ENCODE measurements at regions not wholly inside any gene's neighbourhood (a gene's known extent, or its start where the extent isn't known, plus 50 kb on each side); places are given as distances from the start of the nearest gene placed in this dataset.

DNA sequence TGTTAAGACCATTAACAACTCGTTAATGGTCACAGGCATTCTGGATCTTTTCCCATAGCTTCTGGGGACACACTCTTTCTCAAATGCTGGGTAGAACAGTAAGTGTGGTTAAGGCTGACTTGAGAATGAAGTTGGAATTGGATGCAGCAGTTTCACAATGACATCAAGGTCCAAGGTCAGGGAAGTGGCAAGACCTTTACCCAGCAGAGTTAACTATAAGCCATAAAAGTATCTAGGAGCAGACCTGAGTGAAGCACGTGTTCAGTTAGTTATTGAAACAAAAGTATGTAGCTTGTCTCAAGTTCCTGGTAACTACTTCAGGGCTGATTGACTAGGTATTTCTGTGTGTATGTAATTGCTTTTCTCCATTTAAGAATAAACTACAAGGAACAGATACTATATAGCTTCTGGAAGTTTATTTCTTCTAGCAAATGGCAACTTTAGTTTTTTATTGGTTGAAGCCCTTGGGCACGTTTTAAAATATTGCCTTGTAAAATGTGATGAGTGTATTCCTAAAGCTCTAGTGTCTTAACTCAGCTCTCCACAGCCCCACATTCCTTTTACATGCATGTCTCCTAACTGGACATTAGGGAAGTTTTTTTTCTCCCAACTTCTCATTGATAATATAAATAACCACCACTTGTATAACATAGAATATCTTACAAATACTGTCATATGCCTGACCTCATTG is 479.0 kb upstream of the CITED2 start:
- H3K27me3 Mint-ChIP-seq = peaks cover 0 to 3% of the 10 kb centered on the region in 2 donors
- CTCF ChIA-PET = interaction anchor here in 1 of 2 donors (0.7 kb wide), 1 partner anchor 161 kb away, joined by 4 read pairs; no protein-coding TSS in a partner anchor
- H3K4me3 Mint-ChIP-seq = no peak overlapping the region

DNA sequence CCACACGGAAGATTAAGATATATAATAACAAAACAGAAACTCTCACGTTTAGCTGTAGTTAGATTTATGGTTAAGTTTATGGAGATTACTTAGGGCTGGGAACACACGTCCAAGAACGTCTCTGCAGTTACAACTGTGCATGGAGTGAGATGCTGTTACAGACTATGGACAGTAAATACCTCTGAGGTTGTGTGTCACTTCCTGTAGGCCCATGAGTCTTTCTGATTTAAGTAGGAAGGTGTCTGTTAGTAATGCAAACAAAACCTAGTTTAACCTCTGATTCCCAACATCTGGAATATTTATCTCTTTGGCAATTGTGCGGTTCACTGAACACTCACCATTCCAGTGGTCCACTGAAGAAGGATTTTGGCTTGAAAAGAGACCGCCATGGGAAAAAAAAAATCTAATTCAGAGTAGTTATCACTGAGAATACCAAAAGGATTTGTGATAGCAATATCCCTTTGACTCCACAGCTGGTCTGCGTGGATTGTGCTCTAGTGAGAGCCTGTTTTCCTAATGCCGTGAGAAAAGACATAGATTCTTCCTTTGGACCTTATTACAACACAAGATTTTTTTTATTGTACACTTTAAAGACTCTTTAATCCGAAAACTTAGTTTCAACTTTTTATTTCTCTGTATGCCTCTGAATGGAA is 478.2 kb upstream of the CITED2 start:
- WGBS (ENCODE audit: insufficient coverage) = 83% methylated on average over 2 of the region's 9 CpGs
- DNase-seq (no peak), ATAC-seq (replicated peaks in 1 of 4) (no peak)
- H3K4me3 Mint-ChIP-seq = no peak overlapping the region
- H3K27me3 ChIP-seq (replicated peaks in 1 of 2; ENCODE audit: control insufficient read depth in 2 of 2, extremely low read depth in 1 of 2, insufficient read depth in 2 of 2, low read length in 1 of 2) = no peaks in the 10 kb centered on the region
- no peak overlapping the region for H3K4me3 ChIP-seq (ENCODE audit: control insufficient read depth in 1 of 2, extremely low read depth in 1 of 2, low read length in 1 of 2)
- POLR2A ChIA-PET = no interaction called here
- peaks cover 0 to 3% of the 10 kb centered on the region in 2 donors for H3K27me3 Mint-ChIP-seq
- H3K36me3 ChIP-seq (ENCODE audit: control insufficient read depth in 2 of 2, extremely low read depth in 1 of 2, insufficient read depth in 1 of 2, low read length in 1 of 2) = no peaks in the 10 kb centered on the region
- no peak overlapping the region for H3K27ac Mint-ChIP-seq
- H3K9me3 ChIP-seq = no peaks in the 10 kb centered on the region
- H3K27ac ChIP-seq (ENCODE audit: low read length) = no peak overlapping the region
- peaks cover 0 to 2% (median 0%) of the 10 kb centered on the region in 3 donors for H3K9me3 Mint-ChIP-seq
- H3K36me3 Mint-ChIP-seq = no peaks in the 10 kb centered on the region
- CTCF ChIA-PET = no interaction called here
- H3K4me1 Mint-ChIP-seq = no peaks in the 10 kb centered on the region
- no peaks in the 10 kb centered on the region for H3K4me1 ChIP-seq (ENCODE audit: control insufficient read depth in 1 of 2, extremely low read depth in 1 of 2, insufficient read depth in 2 of 2, low read length in 2 of 2)

More for the DNA sequence above, 479.0 kb upstream of the CITED2 start:
- no peaks in the 10 kb centered on the region for H3K36me3 ChIP-seq (ENCODE audit: control insufficient read depth in 2 of 2, extremely low read depth in 1 of 2, insufficient read depth in 1 of 2, low read length in 1 of 2)
- WGBS (ENCODE audit: insufficient coverage) = no CpG with 5 or more reads among the region's 3 CpGs
- Mint-ChIP-seq H3K36me3 (no peaks in the 10 kb centered on the region), H3K27ac (no peak overlapping the region), H3K4me1 (no peaks in the 10 kb centered on the region), H3K9me3 (peaks cover 0 to 2% (median 0%) of the 10 kb centered on the region in 3 donors)
- no peaks in the 10 kb centered on the region for H3K27me3 ChIP-seq (replicated peaks in 1 of 2; ENCODE audit: control insufficient read depth in 2 of 2, extremely low read depth in 1 of 2, insufficient read depth in 2 of 2, low read length in 1 of 2)
- H3K4me3 ChIP-seq (ENCODE audit: control insufficient read depth in 1 of 2, extremely low read depth in 1 of 2, low read length in 1 of 2) = no peak overlapping the region
- no peaks in the 10 kb centered on the region for H3K9me3 ChIP-seq
- ATAC-seq (replicated peaks in 1 of 4) = no peak
- no peak for DNase-seq
- no peak overlapping the region for H3K27ac ChIP-seq (ENCODE audit: low read length)
- POLR2A ChIA-PET = no interaction called here
- no peaks in the 10 kb centered on the region for H3K4me1 ChIP-seq (ENCODE audit: control insufficient read depth in 1 of 2, extremely low read depth in 1 of 2, insufficient read depth in 2 of 2, low read length in 2 of 2)

DNA sequence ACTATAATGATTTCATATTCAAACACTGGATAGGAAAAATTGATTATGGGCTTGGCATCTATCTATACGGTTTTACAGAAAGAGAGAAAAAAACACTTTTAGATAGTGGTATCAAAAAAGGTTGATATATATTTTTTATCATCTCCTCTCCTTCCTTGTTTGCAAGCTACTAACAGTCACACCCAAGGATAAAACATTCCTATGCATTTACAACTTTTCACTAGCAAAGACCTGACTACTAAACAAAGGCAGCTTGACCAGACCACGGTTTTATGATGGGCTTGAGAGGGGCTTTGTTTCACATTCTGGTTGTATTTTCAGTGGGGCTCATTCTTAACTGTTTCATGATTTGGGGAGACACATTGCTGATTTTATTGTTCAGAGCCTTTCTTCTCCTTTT is 477.6 kb upstream of the CITED2 start:
- H3K4me3 ChIP-seq (ENCODE audit: control insufficient read depth in 1 of 2, extremely low read depth in 1 of 2, low read length in 1 of 2) = no peak overlapping the region
- H3K27ac Mint-ChIP-seq = no peak overlapping the region
- H3K27ac ChIP-seq (ENCODE audit: low read length) = no peak overlapping the region
- CTCF ChIA-PET = no interaction called here
- peaks cover 0 to 2% (median 0%) of the 10 kb centered on the region in 3 donors for H3K9me3 Mint-ChIP-seq
- no peak overlapping the region for H3K4me3 Mint-ChIP-seq
- no peaks in the 10 kb centered on the region for H3K4me1 ChIP-seq (ENCODE audit: control insufficient read depth in 1 of 2, extremely low read depth in 1 of 2, insufficient read depth in 2 of 2, low read length in 2 of 2)
- H3K4me1 Mint-ChIP-seq = no peaks in the 10 kb centered on the region
- no CpG with 5 or more reads among the region's 2 CpGs for WGBS (ENCODE audit: insufficient coverage)
- POLR2A ChIA-PET = no interaction called here
- H3K36me3 Mint-ChIP-seq = no peaks in the 10 kb centered on the region
- H3K27me3 ChIP-seq (replicated peaks in 1 of 2; ENCODE audit: control insufficient read depth in 2 of 2, extremely low read depth in 1 of 2, insufficient read depth in 2 of 2, low read length in 1 of 2) = no peaks in the 10 kb centered on the region
- H3K27me3 Mint-ChIP-seq = peaks cover 0 to 3% of the 10 kb centered on the region in 2 donors
- DNase-seq (no peak), ATAC-seq (replicated peaks in 1 of 4) (no peak)
- H3K9me3 ChIP-seq = no peaks in the 10 kb centered on the region
- no peaks in the 10 kb centered on the region for H3K36me3 ChIP-seq (ENCODE audit: control insufficient read depth in 2 of 2, extremely low read depth in 1 of 2, insufficient read depth in 1 of 2, low read length in 1 of 2)

DNA sequence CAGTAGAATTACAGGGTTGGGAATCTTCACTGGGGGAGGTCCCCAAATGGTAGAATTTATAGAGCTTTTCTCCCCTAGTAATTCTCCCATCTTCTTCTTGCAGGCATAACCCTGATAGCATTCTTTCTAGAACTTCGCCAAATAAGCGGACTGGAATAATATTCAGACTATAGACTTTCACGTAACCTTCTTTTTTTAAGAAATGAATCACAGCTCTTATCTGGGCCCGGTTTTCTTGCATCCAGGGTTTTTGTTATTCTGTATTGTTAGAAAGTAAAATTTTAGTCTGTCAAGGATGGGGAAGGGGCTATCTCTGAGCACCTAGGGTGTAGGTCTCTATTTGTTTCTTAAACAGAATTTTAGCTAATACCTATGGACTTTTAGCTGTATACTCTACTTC is 476.8 kb upstream of the CITED2 start:
- ChIA-PET POLR2A (no interaction called here), CTCF (no interaction called here)
- H3K27me3 ChIP-seq (replicated peaks in 1 of 2; ENCODE audit: control insufficient read depth in 2 of 2, extremely low read depth in 1 of 2, insufficient read depth in 2 of 2, low read length in 1 of 2) = no peaks in the 10 kb centered on the region
- ATAC-seq (replicated peaks in 1 of 4) (no peak), DNase-seq (no peak)
- H3K9me3 ChIP-seq = no peaks in the 10 kb centered on the region
- H3K4me1 ChIP-seq (ENCODE audit: control insufficient read depth in 1 of 2, extremely low read depth in 1 of 2, insufficient read depth in 2 of 2, low read length in 2 of 2) = no peaks in the 10 kb centered on the region
- Mint-ChIP-seq H3K27ac (no peak overlapping the region), H3K4me1 (no peaks in the 10 kb centered on the region), H3K9me3 (peaks cover 0 to 2% (median 0%) of the 10 kb centered on the region in 3 donors), H3K27me3 (peaks cover 0 to 3% of the 10 kb centered on the region in 2 donors), H3K4me3 (no peak overlapping the region), H3K36me3 (no peaks in the 10 kb centered on the region)
- H3K36me3 ChIP-seq (ENCODE audit: control insufficient read depth in 2 of 2, extremely low read depth in 1 of 2, insufficient read depth in 1 of 2, low read length in 1 of 2) = no peaks in the 10 kb centered on the region
- no peak overlapping the region for H3K4me3 ChIP-seq (ENCODE audit: control insufficient read depth in 1 of 2, extremely low read depth in 1 of 2, low read length in 1 of 2)
- WGBS (ENCODE audit: insufficient coverage) = no CpG with 5 or more reads among the region's 4 CpGs
- no peak overlapping the region for H3K27ac ChIP-seq (ENCODE audit: low read length)

DNA sequence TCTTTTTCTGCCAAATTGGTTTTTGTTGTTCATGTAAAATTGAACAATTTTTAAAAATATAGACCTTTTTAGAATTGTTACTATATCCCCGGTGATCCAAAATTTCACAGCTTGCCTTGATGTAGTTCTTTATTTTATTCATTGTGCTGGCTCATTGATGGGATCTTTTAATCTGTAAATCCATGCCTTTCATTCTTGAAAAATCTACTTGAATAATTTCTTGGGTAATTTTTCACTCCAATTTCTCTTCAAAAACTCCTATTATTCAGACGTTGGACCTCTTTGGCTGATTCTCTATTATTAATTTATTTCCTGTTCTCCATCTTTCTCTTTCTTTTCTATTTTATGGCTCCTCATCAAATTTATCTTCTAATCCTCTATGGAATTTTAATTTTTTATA is 476.1 kb upstream of the CITED2 start:
- POLR2A ChIA-PET = no interaction called here
- WGBS (ENCODE audit: insufficient coverage) = 86% methylated on average over 1 of the region's 2 CpGs

DNA sequence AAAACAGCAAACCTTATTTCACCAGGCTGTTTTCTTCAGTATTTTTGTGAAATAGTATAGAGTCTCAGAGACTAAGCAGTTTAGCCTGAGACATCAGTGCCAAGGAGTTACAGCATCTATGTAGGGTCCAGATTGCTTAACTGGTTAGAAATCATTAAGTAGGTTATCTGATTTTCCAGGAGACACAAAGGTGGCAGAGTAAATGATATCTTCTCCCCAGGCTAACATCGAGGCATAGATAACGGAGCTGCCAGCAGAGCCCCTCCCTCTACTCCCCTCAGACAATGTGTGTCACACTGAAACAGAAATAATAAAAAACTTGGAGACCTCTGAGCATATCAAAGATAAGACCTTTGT is 473.0 kb upstream of the CITED2 start:
- H3K27ac Mint-ChIP-seq = no peak overlapping the region
- Histone ChIP-seq H3K27me3 (replicated peaks in 1 of 2; ENCODE audit: control insufficient read depth in 2 of 2, extremely low read depth in 1 of 2, insufficient read depth in 2 of 2, low read length in 1 of 2) (no peaks in the 10 kb centered on the region), H3K36me3 (ENCODE audit: control insufficient read depth in 2 of 2, extremely low read depth in 1 of 2, insufficient read depth in 1 of 2, low read length in 1 of 2) (no peaks in the 10 kb centered on the region), H3K9me3 (no peaks in the 10 kb centered on the region), H3K4me3 (ENCODE audit: control insufficient read depth in 1 of 2, extremely low read depth in 1 of 2, low read length in 1 of 2) (no peak overlapping the region), H3K4me1 (ENCODE audit: control insufficient read depth in 1 of 2, extremely low read depth in 1 of 2, insufficient read depth in 2 of 2, low read length in 2 of 2) (no peaks in the 10 kb centered on the region), H3K27ac (ENCODE audit: low read length) (no peak overlapping the region)
- WGBS (ENCODE audit: insufficient coverage) = no CpG with 5 or more reads among the region's 2 CpGs
- no peaks in the 10 kb centered on the region for H3K36me3 Mint-ChIP-seq
- no peaks in the 10 kb centered on the region for H3K4me1 Mint-ChIP-seq
- no peak overlapping the region for H3K4me3 Mint-ChIP-seq
- H3K9me3 Mint-ChIP-seq = peaks cover 0 to 2% (median 0%) of the 10 kb centered on the region in 3 donors
- CTCF ChIA-PET = no interaction called here
- POLR2A ChIA-PET = no interaction called here
- peaks cover 5 to 9% of the 10 kb centered on the region in 2 donors for H3K27me3 Mint-ChIP-seq
- DNase-seq = no peak
- no peak for ATAC-seq (replicated peaks in 1 of 4)

More for the DNA sequence above, 476.1 kb upstream of the CITED2 start:
- Histone ChIP-seq H3K4me1 (ENCODE audit: control insufficient read depth in 1 of 2, extremely low read depth in 1 of 2, insufficient read depth in 2 of 2, low read length in 2 of 2) (no peaks in the 10 kb centered on the region), H3K27me3 (replicated peaks in 1 of 2; ENCODE audit: control insufficient read depth in 2 of 2, extremely low read depth in 1 of 2, insufficient read depth in 2 of 2, low read length in 1 of 2) (no peaks in the 10 kb centered on the region), H3K27ac (ENCODE audit: low read length) (no peak overlapping the region), H3K4me3 (ENCODE audit: control insufficient read depth in 1 of 2, extremely low read depth in 1 of 2, low read length in 1 of 2) (no peak overlapping the region), H3K9me3 (no peaks in the 10 kb centered on the region), H3K36me3 (ENCODE audit: control insufficient read depth in 2 of 2, extremely low read depth in 1 of 2, insufficient read depth in 1 of 2, low read length in 1 of 2) (no peaks in the 10 kb centered on the region)
- H3K9me3 Mint-ChIP-seq = peaks cover 0 to 2% (median 0%) of the 10 kb centered on the region in 3 donors
- CTCF ChIA-PET = no interaction called here
- H3K4me1 Mint-ChIP-seq = no peaks in the 10 kb centered on the region
- DNase-seq (no peak), ATAC-seq (replicated peaks in 1 of 4) (no peak)
- H3K27ac Mint-ChIP-seq = no peak overlapping the region
- H3K27me3 Mint-ChIP-seq = peaks cover 0 to 3% of the 10 kb centered on the region in 2 donors
- H3K4me3 Mint-ChIP-seq = no peak overlapping the region
- H3K36me3 Mint-ChIP-seq = no peaks in the 10 kb centered on the region

Measured in T-cell (primary cell).